WTC11 (cell line): ENCODE measurements at regions not wholly inside any gene's neighbourhood (a gene's known extent, or its start where the extent isn't known, plus 50 kb on each side); places are given as distances from the start of the nearest gene placed in this dataset.
"Not testable (repeated sequence)": the region's sequence is repeated elsewhere in the genome, so short reads cannot be mapped to it uniquely, and the experiment has no call there.

Source experiments
- ATAC-seq: fragments of 200-7000 bp; cut with Tn5 transposase; 2 replicates; pipeline ENCODE4 v1.10.0; 2021; ENCODE audit warnings: mild to moderate bottlenecking, moderate library complexity
- CTCF ChIA-PET: fragments of 300-600 bp; sonication (Branson Sonifier 250); formaldehyde crosslinking; loops from one replicate; lab custom pipeline; 2021; ENCODE audit warnings: antibody characterized with exemption; lab: Charles Lee
- POLR2A ChIA-PET: fragments of 350-600 bp; sonication (Branson Sonifier 250); formaldehyde crosslinking; loops from one replicate; lab custom pipeline; 2021; ENCODE audit warnings: antibody characterized with exemption; lab: Charles Lee
- DNase-seq: peaks from one replicate; pipeline ENCODE4 v3.0.0; 2021; ENCODE audit warnings: low spot score
- H3K27ac Mint-ChIP-seq: 2 replicates; pipeline ENCODE4 v1.8.0; 2021; ENCODE audit warnings: mixed read lengths
- H3K27me3 Mint-ChIP-seq: 2 replicates; pipeline ENCODE4 v1.8.0; 2021; ENCODE audit warnings: low read depth, mild to moderate bottlenecking, moderate library complexity, mixed read lengths
- H3K36me3 Mint-ChIP-seq: 2 replicates; pipeline ENCODE4 v1.8.0; 2021; ENCODE audit warnings: mixed read lengths
- H3K4me1 Mint-ChIP-seq: 2 replicates; pipeline ENCODE4 v1.8.0; 2022; ENCODE audit warnings: mixed read lengths
- H3K4me3 Mint-ChIP-seq: 2 replicates; pipeline ENCODE4 v1.8.0; 2021; ENCODE audit warnings: mild to moderate bottlenecking, moderate library complexity, mixed read lengths
- H3K9me3 Mint-ChIP-seq: 2 replicates; pipeline ENCODE4 v1.8.0; 2021; ENCODE audit warnings: mixed read lengths
- ARID4B ChIP-seq: sonication (generic); formaldehyde crosslinking; IDR thresholded peaks from 2 replicates; pipeline ENCODE4 v1.8.0; 2023; ENCODE audit warnings: missing genetic modification reagents, mild to moderate bottlenecking, borderline replicate concordance
- ELF4 ChIP-seq: sonication (generic); formaldehyde crosslinking; IDR thresholded peaks from 2 replicates; pipeline ENCODE4 v1.8.1; 2022; ENCODE audit warnings: low read depth, mild to moderate bottlenecking, moderate library complexity, missing genetic modification reagents
- KAT7 ChIP-seq: sonication (generic); formaldehyde crosslinking; IDR thresholded peaks from 2 replicates; pipeline ENCODE4 v1.8.1; 2023; ENCODE audit warnings: missing genetic modification reagents, mild to moderate bottlenecking, borderline replicate concordance
- MAX ChIP-seq: sonication (generic); formaldehyde crosslinking; IDR thresholded peaks from 2 replicates; pipeline ENCODE4 v1.8.0; 2022; ENCODE audit warnings: mild to moderate bottlenecking, missing genetic modification reagents
- MXD4 ChIP-seq: fragments of 250-450 bp; sonication (Bioruptor Pico); IDR thresholded peaks from 2 replicates; pipeline ENCODE4 v1.8.0; 2021; ENCODE audit warnings: mild to moderate bottlenecking, moderate library complexity, borderline replicate concordance
- PREB ChIP-seq: sonication (generic); formaldehyde crosslinking; IDR thresholded peaks from 2 replicates; pipeline ENCODE4 v1.8.1; 2022; ENCODE audit warnings: mild to moderate bottlenecking, missing genetic modification reagents, moderate library complexity, borderline replicate concordance
- SMAD3 ChIP-seq: sonication (generic); formaldehyde crosslinking; IDR thresholded peaks from 2 replicates; pipeline ENCODE4 v1.8.0; 2022; ENCODE audit warnings: missing genetic modification reagents, mild to moderate bottlenecking, borderline replicate concordance
- STAT6 ChIP-seq: sonication (generic); formaldehyde crosslinking; conservative IDR thresholded peaks from 2 replicates; pipeline ENCODE4 v1.8.1; 2023; ENCODE audit warnings: mild to moderate bottlenecking, low read depth, missing genetic modification reagents, moderate library complexity
- ZNF121 ChIP-seq: sonication (generic); formaldehyde crosslinking; IDR thresholded peaks from 2 replicates; pipeline ENCODE4 v1.8.0; 2023; ENCODE audit warnings: missing genetic modification reagents

GRCh38 chr13:37289212-37289935 lies 183.9 kb upstream of the CSNK1A1L start:
- no peaks in the 10 kb centered on the region for H3K9me3 Mint-ChIP-seq
- CTCF ChIA-PET = interaction anchor here (0.6 kb wide), 1 partner anchor 1577 kb away, joined by 4 read pairs; no protein-coding TSS in a partner anchor
- POLR2A ChIA-PET = no interaction called here
- DNase-seq = no peak
- no peak overlapping the region for H3K4me3 Mint-ChIP-seq
- H3K27me3 Mint-ChIP-seq = no peaks in the 10 kb centered on the region
- H3K36me3 Mint-ChIP-seq = no peaks in the 10 kb centered on the region
- TF ChIP-seq MAX (CRISPR knock-in tag) = no peak
- TF ChIP-seq SMAD3 (CRISPR knock-in tag) = no peak
- TF ChIP-seq ZNF121 = no peak
- TF ChIP-seq STAT6 (CRISPR knock-in tag) = no peak
- TF ChIP-seq ARID4B = no peak
- TF ChIP-seq ELF4 (CRISPR knock-in tag) = no peak
- TF ChIP-seq MXD4 (CRISPR knock-in tag) = no peak
- TF ChIP-seq PREB (CRISPR knock-in tag) = no peak
- no peaks in the 10 kb centered on the region for H3K4me1 Mint-ChIP-seq
- ATAC-seq = no peak
- H3K27ac Mint-ChIP-seq = no peak overlapping the region

GRCh38 chr13:37288057-37288720 lies 182.7 kb upstream of the CSNK1A1L start:
- Mint-ChIP-seq H3K27me3 (no peaks in the 10 kb centered on the region), H3K27ac (no peak overlapping the region), H3K9me3 (no peaks in the 10 kb centered on the region), H3K36me3 (no peaks in the 10 kb centered on the region), H3K4me1 (no peaks in the 10 kb centered on the region), H3K4me3 (no peak overlapping the region)
- DNase-seq = no peak
- ChIA-PET POLR2A (no interaction called here), CTCF (no interaction called here)
- no peak for ATAC-seq
- no peak for TF ChIP-seq KAT7 (CRISPR knock-in tag)

GRCh38 chr13:37280231-37280630 lies 174.8 kb upstream of the CSNK1A1L start:
- CTCF ChIA-PET, H3K27me3 Mint-ChIP-seq, POLR2A ChIA-PET, ATAC-seq, DNase-seq, H3K27ac Mint-ChIP-seq, H3K4me1 Mint-ChIP-seq, H3K4me3 Mint-ChIP-seq: not testable (repeated sequence)
- H3K36me3 Mint-ChIP-seq = peaks cover 15% of the 10 kb centered on the region
- peaks cover 24% of the 10 kb centered on the region for H3K9me3 Mint-ChIP-seq
